ENCODE measurements at regions not wholly inside any gene's neighbourhood (a gene's known extent, or its start where the extent isn't known, plus 50 kb on each side); places are given as distances from the start of the nearest gene placed in this dataset.
"Not testable (repeated sequence)": the region's sequence is repeated elsewhere in the genome, so short reads cannot be mapped to it uniquely, and the experiment has no call there.

GRCh38 chr17:21495281-21495680 is 119.1 kb downstream of the KCNJ12 start:
- Histone ChIP-seq H3K27ac (ENCODE audit: low read depth in 1 of 2, low read length in 1 of 2) (no peak overlapping the region), H3K27me3 (ENCODE audit: control insufficient read depth in 3 of 3, insufficient read depth in 3 of 3, low read length in 2 of 3) (peaks cover 0 to 10% (median 9%) of the 10 kb centered on the region in 3 donors), H3K4me1 (ENCODE audit: control insufficient read depth in 5 of 5, insufficient read depth in 5 of 5, low read length in 5 of 5) (no peaks in the 10 kb centered on the region), H3K4me3 (no peak overlapping the region), H3K9ac (ENCODE audit: insufficient read depth in 1 of 2, low read length in 2 of 2) (no peak overlapping the region), H3K9me3 (ENCODE audit: control insufficient read depth in 4 of 4, insufficient read depth in 3 of 4, low read length in 3 of 4) (peaks cover 0 to 2% (median 0%) of the 10 kb centered on the region in 4 donors), H3K36me3 (ENCODE audit: control insufficient read depth in 4 of 4, insufficient read depth in 4 of 4, low read length in 4 of 4) (no peaks in the 10 kb centered on the region)
- no peak for TF ChIP-seq CTCF (IDR thresholded peaks at IDR 0.05; ENCODE audit: control extremely low read depth, extremely low read depth)
- WGBS, 2 donors: 69 to 85% methylated on average over 8 of the region's 8 CpGs
- DNase-seq (peak in 2 of 3 donors; percentile 8 to 24), ATAC-seq (ENCODE audit: insufficient read depth, low FRiP score) (no peak)

- Histone ChIP-seq H3K4me3 (no peak overlapping the region), H3K27me3 (ENCODE audit: control insufficient read depth in 3 of 3, insufficient read depth in 3 of 3, low read length in 2 of 3) (peaks cover 0 to 14% (median 7%) of the 10 kb centered on the region in 3 donors), H3K9ac (ENCODE audit: insufficient read depth in 1 of 2, low read length in 2 of 2) (no peak overlapping the region), H3K27ac (ENCODE audit: low read depth in 1 of 2, low read length in 1 of 2) (no peak overlapping the region), H3K4me1 (ENCODE audit: control insufficient read depth in 5 of 5, insufficient read depth in 5 of 5, low read length in 5 of 5) (no peaks in the 10 kb centered on the region), H3K9me3 (ENCODE audit: control insufficient read depth in 4 of 4, insufficient read depth in 3 of 4, low read length in 3 of 4) (peaks cover 0 to 2% (median 0%) of the 10 kb centered on the region in 4 donors), H3K36me3 (ENCODE audit: control insufficient read depth in 4 of 4, insufficient read depth in 4 of 4, low read length in 4 of 4) (no peaks in the 10 kb centered on the region)
- TF ChIP-seq CTCF (IDR thresholded peaks at IDR 0.05; ENCODE audit: control extremely low read depth, extremely low read depth): no peak
- no peak for DNase-seq
- 51 to 70% methylated on average over 5 of the region's 5 CpGs for WGBS, 2 donors
- ATAC-seq (ENCODE audit: insufficient read depth, low FRiP score): no peak
These were observed 123.9 kb downstream of the KCNJ12 start for GRCh38 chr17:21500064-21500463.

- not testable (repeated sequence) for ATAC-seq (ENCODE audit: insufficient read depth, low FRiP score); H3K9me3 ChIP-seq (ENCODE audit: control insufficient read depth in 4 of 4, insufficient read depth in 3 of 4, low read length in 3 of 4); H3K9ac ChIP-seq (ENCODE audit: insufficient read depth in 1 of 2, low read length in 2 of 2); DNase-seq; H3K27ac ChIP-seq (ENCODE audit: low read depth in 1 of 2, low read length in 1 of 2); H3K4me3 ChIP-seq; H3K4me1 ChIP-seq (ENCODE audit: control insufficient read depth in 5 of 5, insufficient read depth in 5 of 5, low read length in 5 of 5); H3K36me3 ChIP-seq (ENCODE audit: control insufficient read depth in 4 of 4, insufficient read depth in 4 of 4, low read length in 4 of 4)
- H3K27me3 ChIP-seq (ENCODE audit: control insufficient read depth in 3 of 3, insufficient read depth in 3 of 3, low read length in 2 of 3): peaks cover 0 to 14% (median 7%) of the 10 kb centered on the region in 3 donors
- WGBS, 2 donors: 78 to 84% methylated on average over 15 of the region's 15 CpGs
These were observed 126.0 kb downstream of the KCNJ12 start for GRCh38 chr17:21501927-21502700.

- Histone ChIP-seq H3K27me3 (ENCODE audit: control insufficient read depth in 3 of 3, insufficient read depth in 3 of 3, low read length in 2 of 3) (peaks cover 0 to 15% (median 3%) of the 10 kb centered on the region in 3 donors), H3K36me3 (ENCODE audit: control insufficient read depth in 4 of 4, insufficient read depth in 4 of 4, low read length in 4 of 4) (no peaks in the 10 kb centered on the region), H3K4me1 (ENCODE audit: control insufficient read depth in 5 of 5, insufficient read depth in 5 of 5, low read length in 5 of 5) (peaks cover 0 to 2% (median 0%) of the 10 kb centered on the region in 5 donors), H3K27ac (ENCODE audit: low read depth in 1 of 2, low read length in 1 of 2) (no peak overlapping the region), H3K4me3 (no peak overlapping the region), H3K9me3 (ENCODE audit: control insufficient read depth in 4 of 4, insufficient read depth in 3 of 4, low read length in 3 of 4) (no peaks in the 10 kb centered on the region), H3K9ac (ENCODE audit: insufficient read depth in 1 of 2, low read length in 2 of 2) (no peak overlapping the region)
- WGBS, 2 donors: 88% methylated on average over 36 to 37 of the region's 37 CpGs
- ATAC-seq (ENCODE audit: insufficient read depth, low FRiP score) (no peak), DNase-seq (no peak)
- TF ChIP-seq CTCF (IDR thresholded peaks at IDR 0.05; ENCODE audit: control extremely low read depth, extremely low read depth): no peak
These were observed 130.0 kb downstream of the KCNJ12 start for GRCh38 chr17:21505819-21506815.

GRCh38 chr17:21507806-21508205 is 131.6 kb downstream of the KCNJ12 start:
- not testable (repeated sequence) for H3K4me1 ChIP-seq (ENCODE audit: control insufficient read depth in 5 of 5, insufficient read depth in 5 of 5, low read length in 5 of 5); H3K27ac ChIP-seq (ENCODE audit: low read depth in 1 of 2, low read length in 1 of 2); H3K9ac ChIP-seq (ENCODE audit: insufficient read depth in 1 of 2, low read length in 2 of 2); DNase-seq; H3K9me3 ChIP-seq (ENCODE audit: control insufficient read depth in 4 of 4, insufficient read depth in 3 of 4, low read length in 3 of 4); ATAC-seq (ENCODE audit: insufficient read depth, low FRiP score); H3K36me3 ChIP-seq (ENCODE audit: control insufficient read depth in 4 of 4, insufficient read depth in 4 of 4, low read length in 4 of 4); H3K4me3 ChIP-seq
- 36 to 57% methylated on average over 4 of the region's 4 CpGs for WGBS, 2 donors
- peaks cover 0 to 18% (median 3%) of the 10 kb centered on the region in 3 donors for H3K27me3 ChIP-seq (ENCODE audit: control insufficient read depth in 3 of 3, insufficient read depth in 3 of 3, low read length in 2 of 3)
